WTC11 (cell line): ENCODE measurements at regions not wholly inside any gene's neighbourhood (a gene's known extent, or its start where the extent isn't known, plus 50 kb on each side); places are given as distances from the start of the nearest gene placed in this dataset.

ENCODE experiments used
- ATAC-seq: fragments of 200-7000 bp; cut with Tn5 transposase; 2 replicates; pipeline ENCODE4 v1.10.0; 2021; ENCODE audit warnings: mild to moderate bottlenecking, moderate library complexity
- CTCF ChIA-PET: fragments of 300-600 bp; sonication (Branson Sonifier 250); formaldehyde crosslinking; loops from one replicate; lab custom pipeline; 2021; ENCODE audit warnings: antibody characterized with exemption; lab: Charles Lee
- POLR2A ChIA-PET: fragments of 350-600 bp; sonication (Branson Sonifier 250); formaldehyde crosslinking; loops from one replicate; lab custom pipeline; 2021; ENCODE audit warnings: antibody characterized with exemption; lab: Charles Lee
- DNase-seq: peaks from one replicate; pipeline ENCODE4 v3.0.0; 2021; ENCODE audit warnings: low spot score
- H3K27ac Mint-ChIP-seq: 2 replicates; pipeline ENCODE4 v1.8.0; 2021; ENCODE audit warnings: mixed read lengths
- H3K27me3 Mint-ChIP-seq: 2 replicates; pipeline ENCODE4 v1.8.0; 2021; ENCODE audit warnings: low read depth, mild to moderate bottlenecking, moderate library complexity, mixed read lengths
- H3K36me3 Mint-ChIP-seq: 2 replicates; pipeline ENCODE4 v1.8.0; 2021; ENCODE audit warnings: mixed read lengths
- H3K4me1 Mint-ChIP-seq: 2 replicates; pipeline ENCODE4 v1.8.0; 2022; ENCODE audit warnings: mixed read lengths
- H3K4me3 Mint-ChIP-seq: 2 replicates; pipeline ENCODE4 v1.8.0; 2021; ENCODE audit warnings: mild to moderate bottlenecking, moderate library complexity, mixed read lengths
- H3K9me3 Mint-ChIP-seq: 2 replicates; pipeline ENCODE4 v1.8.0; 2021; ENCODE audit warnings: mixed read lengths
- ATF1 ChIP-seq: sonication (generic); formaldehyde crosslinking; IDR thresholded peaks from 2 replicates; pipeline ENCODE4 v1.8.1; 2023; ENCODE audit warnings: mild to moderate bottlenecking, moderate library complexity, missing genetic modification reagents
- ELF4 ChIP-seq: sonication (generic); formaldehyde crosslinking; IDR thresholded peaks from 2 replicates; pipeline ENCODE4 v1.8.1; 2022; ENCODE audit warnings: low read depth, mild to moderate bottlenecking, moderate library complexity, missing genetic modification reagents
- ETV6 ChIP-seq: sonication (generic); formaldehyde crosslinking; IDR thresholded peaks from 2 replicates; pipeline ENCODE4 v1.8.1; 2022; ENCODE audit warnings: mild to moderate bottlenecking, missing genetic modification reagents
- HMGA2 ChIP-seq: fragments of 250-450 bp; sonication (Bioruptor Pico); IDR thresholded peaks from 2 replicates; pipeline ENCODE4 v1.4.0; 2021; ENCODE audit warnings: mild to moderate bottlenecking, moderate library complexity
- NR2C2 ChIP-seq: sonication (generic); formaldehyde crosslinking; IDR thresholded peaks from 2 replicates; pipeline ENCODE4 v1.8.0; 2022; ENCODE audit warnings: mild to moderate bottlenecking, missing genetic modification reagents
- TF ChIP-seq, protein P1 (sequence below): sonication (generic); formaldehyde crosslinking; IDR thresholded peaks from 2 replicates; pipeline ENCODE4 v1.8.0; 2022; ENCODE audit warnings: mild to moderate bottlenecking, missing genetic modification reagents
- TF ChIP-seq, protein P2 (sequence below): fragments of 250-450 bp; sonication (Bioruptor Pico); IDR thresholded peaks from 2 replicates; pipeline ENCODE4 v2.1.2; 2022; ENCODE audit warnings: mild to moderate bottlenecking, moderate library complexity
- TF ChIP-seq, protein P3 (sequence below): sonication (generic); formaldehyde crosslinking; IDR thresholded peaks from 2 replicates; pipeline ENCODE4 v1.8.1; 2022; ENCODE audit warnings: mild to moderate bottlenecking, missing genetic modification reagents, moderate library complexity, borderline replicate concordance
- TF ChIP-seq, protein P4 (sequence below): sonication (generic); formaldehyde crosslinking; IDR thresholded peaks from 2 replicates; pipeline ENCODE4 v1.8.0; 2023; ENCODE audit warnings: missing genetic modification reagents, mild to moderate bottlenecking, borderline replicate concordance
- TF ChIP-seq, protein P5 (sequence below): sonication (generic); formaldehyde crosslinking; IDR thresholded peaks from 2 replicates; pipeline ENCODE4 v1.8.1; 2022; ENCODE audit warnings: mild to moderate bottlenecking, moderate library complexity, missing genetic modification reagents
- TF ChIP-seq, protein P6 (sequence below): sonication (generic); formaldehyde crosslinking; IDR thresholded peaks from 2 replicates; pipeline ENCODE4 v1.8.1; 2023; ENCODE audit warnings: mild to moderate bottlenecking, missing genetic modification reagents

DNA sequence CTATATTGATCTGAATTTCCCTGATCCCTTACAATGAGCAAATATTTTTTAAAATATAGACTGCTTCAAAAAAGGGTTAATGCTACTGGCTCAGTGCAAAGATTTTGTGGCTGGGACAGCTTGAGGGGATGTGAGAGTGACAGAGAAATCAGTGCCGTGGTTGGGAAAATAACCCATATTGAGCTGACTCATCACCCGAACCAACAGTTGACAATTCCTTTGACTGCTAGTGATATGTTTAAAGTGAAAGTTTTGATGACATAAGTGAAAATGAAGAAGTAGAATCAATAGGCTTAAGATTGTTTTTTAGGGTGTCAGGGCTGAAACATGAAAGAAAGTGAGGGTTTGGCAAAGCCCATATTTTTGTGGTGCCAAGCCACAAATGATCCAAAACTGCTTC is 257.1 kb upstream of the TENM4 start:
- TF ChIP-seq ELF4 (no peak), ATF1 (CRISPR knock-in tag) (no peak), HMGA2 (CRISPR knock-in tag) (no peak), NR2C2 (CRISPR knock-in tag) (no peak)
- TF ChIP-seq, protein P1, sequence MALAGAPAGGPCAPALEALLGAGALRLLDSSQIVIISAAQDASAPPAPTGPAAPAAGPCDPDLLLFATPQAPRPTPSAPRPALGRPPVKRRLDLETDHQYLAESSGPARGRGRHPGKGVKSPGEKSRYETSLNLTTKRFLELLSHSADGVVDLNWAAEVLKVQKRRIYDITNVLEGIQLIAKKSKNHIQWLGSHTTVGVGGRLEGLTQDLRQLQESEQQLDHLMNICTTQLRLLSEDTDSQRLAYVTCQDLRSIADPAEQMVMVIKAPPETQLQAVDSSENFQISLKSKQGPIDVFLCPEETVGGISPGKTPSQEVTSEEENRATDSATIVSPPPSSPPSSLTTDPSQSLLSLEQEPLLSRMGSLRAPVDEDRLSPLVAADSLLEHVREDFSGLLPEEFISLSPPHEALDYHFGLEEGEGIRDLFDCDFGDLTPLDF (CRISPR knock-in tag) = no peak
- TF ChIP-seq, protein P2, sequence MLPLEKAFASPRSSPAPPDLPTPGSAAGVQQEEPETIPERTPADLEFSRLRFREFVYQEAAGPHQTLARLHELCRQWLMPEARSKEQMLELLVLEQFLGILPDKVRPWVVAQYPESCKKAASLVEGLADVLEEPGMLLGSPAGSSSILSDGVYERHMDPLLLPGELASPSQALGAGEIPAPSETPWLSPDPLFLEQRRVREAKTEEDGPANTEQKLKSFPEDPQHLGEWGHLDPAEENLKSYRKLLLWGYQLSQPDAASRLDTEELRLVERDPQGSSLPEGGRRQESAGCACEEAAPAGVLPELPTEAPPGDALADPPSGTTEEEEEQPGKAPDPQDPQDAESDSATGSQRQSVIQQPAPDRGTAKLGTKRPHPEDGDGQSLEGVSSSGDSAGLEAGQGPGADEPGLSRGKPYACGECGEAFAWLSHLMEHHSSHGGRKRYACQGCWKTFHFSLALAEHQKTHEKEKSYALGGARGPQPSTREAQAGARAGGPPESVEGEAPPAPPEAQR (CRISPR knock-in tag) = no peak
- no peak overlapping the region for H3K27ac Mint-ChIP-seq
- CTCF ChIA-PET = interaction anchor here (1.6 kb wide), 1 partner anchor 10 kb away, joined by 6 read pairs; no protein-coding TSS in a partner anchor
- POLR2A ChIA-PET = no interaction called here
- peaks cover 22% of the 10 kb centered on the region for H3K36me3 Mint-ChIP-seq
- DNase-seq (no peak), ATAC-seq (no peak)
- H3K4me1 Mint-ChIP-seq = no peaks in the 10 kb centered on the region
- peaks cover 14% of the 10 kb centered on the region for H3K27me3 Mint-ChIP-seq
- H3K9me3 Mint-ChIP-seq = peaks cover 26% of the 10 kb centered on the region
- H3K4me3 Mint-ChIP-seq = no peak overlapping the region

DNA sequence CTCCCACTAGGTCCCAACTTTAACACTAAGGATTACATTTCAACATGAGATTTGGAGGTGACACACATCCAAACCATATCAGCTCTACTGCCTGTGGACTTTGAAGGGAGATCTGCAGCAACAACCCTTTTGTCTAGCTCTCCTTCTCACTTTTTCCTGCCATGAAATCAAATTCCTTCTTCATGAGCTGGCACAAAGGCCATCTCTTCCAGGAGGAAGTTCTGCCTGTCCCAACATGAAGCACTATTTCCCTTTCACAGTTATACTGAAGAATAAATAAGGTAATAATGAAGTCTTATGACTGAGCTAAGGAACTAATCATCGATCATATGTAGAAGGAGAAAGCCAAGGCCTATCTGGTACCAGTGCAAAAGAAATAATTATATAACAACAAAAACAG is 253.5 kb upstream of the TENM4 start:
- CTCF ChIA-PET = interaction anchor here (1.8 kb wide), 1 partner anchor 14 kb away, joined by 4 read pairs; no protein-coding TSS in a partner anchor
- no peak overlapping the region for H3K4me3 Mint-ChIP-seq
- TF ChIP-seq, protein P3, sequence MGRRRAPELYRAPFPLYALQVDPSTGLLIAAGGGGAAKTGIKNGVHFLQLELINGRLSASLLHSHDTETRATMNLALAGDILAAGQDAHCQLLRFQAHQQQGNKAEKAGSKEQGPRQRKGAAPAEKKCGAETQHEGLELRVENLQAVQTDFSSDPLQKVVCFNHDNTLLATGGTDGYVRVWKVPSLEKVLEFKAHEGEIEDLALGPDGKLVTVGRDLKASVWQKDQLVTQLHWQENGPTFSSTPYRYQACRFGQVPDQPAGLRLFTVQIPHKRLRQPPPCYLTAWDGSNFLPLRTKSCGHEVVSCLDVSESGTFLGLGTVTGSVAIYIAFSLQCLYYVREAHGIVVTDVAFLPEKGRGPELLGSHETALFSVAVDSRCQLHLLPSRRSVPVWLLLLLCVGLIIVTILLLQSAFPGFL (CRISPR knock-in tag) = no peak
- TF ChIP-seq, protein P4, sequence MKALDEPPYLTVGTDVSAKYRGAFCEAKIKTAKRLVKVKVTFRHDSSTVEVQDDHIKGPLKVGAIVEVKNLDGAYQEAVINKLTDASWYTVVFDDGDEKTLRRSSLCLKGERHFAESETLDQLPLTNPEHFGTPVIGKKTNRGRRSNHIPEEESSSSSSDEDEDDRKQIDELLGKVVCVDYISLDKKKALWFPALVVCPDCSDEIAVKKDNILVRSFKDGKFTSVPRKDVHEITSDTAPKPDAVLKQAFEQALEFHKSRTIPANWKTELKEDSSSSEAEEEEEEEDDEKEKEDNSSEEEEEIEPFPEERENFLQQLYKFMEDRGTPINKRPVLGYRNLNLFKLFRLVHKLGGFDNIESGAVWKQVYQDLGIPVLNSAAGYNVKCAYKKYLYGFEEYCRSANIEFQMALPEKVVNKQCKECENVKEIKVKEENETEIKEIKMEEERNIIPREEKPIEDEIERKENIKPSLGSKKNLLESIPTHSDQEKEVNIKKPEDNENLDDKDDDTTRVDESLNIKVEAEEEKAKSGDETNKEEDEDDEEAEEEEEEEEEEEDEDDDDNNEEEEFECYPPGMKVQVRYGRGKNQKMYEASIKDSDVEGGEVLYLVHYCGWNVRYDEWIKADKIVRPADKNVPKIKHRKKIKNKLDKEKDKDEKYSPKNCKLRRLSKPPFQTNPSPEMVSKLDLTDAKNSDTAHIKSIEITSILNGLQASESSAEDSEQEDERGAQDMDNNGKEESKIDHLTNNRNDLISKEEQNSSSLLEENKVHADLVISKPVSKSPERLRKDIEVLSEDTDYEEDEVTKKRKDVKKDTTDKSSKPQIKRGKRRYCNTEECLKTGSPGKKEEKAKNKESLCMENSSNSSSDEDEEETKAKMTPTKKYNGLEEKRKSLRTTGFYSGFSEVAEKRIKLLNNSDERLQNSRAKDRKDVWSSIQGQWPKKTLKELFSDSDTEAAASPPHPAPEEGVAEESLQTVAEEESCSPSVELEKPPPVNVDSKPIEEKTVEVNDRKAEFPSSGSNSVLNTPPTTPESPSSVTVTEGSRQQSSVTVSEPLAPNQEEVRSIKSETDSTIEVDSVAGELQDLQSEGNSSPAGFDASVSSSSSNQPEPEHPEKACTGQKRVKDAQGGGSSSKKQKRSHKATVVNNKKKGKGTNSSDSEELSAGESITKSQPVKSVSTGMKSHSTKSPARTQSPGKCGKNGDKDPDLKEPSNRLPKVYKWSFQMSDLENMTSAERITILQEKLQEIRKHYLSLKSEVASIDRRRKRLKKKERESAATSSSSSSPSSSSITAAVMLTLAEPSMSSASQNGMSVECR (CRISPR knock-in tag) = no peak
- TF ChIP-seq ELF4 (no peak), ETV6 (no peak)
- TF ChIP-seq, protein P5, sequence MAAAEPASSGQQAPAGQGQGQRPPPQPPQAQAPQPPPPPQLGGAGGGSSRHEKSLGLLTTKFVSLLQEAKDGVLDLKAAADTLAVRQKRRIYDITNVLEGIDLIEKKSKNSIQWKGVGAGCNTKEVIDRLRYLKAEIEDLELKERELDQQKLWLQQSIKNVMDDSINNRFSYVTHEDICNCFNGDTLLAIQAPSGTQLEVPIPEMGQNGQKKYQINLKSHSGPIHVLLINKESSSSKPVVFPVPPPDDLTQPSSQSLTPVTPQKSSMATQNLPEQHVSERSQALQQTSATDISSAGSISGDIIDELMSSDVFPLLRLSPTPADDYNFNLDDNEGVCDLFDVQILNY (CRISPR knock-in tag) = no peak
- TF ChIP-seq, protein P6, sequence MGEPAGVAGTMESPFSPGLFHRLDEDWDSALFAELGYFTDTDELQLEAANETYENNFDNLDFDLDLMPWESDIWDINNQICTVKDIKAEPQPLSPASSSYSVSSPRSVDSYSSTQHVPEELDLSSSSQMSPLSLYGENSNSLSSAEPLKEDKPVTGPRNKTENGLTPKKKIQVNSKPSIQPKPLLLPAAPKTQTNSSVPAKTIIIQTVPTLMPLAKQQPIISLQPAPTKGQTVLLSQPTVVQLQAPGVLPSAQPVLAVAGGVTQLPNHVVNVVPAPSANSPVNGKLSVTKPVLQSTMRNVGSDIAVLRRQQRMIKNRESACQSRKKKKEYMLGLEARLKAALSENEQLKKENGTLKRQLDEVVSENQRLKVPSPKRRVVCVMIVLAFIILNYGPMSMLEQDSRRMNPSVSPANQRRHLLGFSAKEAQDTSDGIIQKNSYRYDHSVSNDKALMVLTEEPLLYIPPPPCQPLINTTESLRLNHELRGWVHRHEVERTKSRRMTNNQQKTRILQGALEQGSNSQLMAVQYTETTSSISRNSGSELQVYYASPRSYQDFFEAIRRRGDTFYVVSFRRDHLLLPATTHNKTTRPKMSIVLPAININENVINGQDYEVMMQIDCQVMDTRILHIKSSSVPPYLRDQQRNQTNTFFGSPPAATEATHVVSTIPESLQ (CRISPR knock-in tag) = no peak
- ATAC-seq (no peak), DNase-seq (no peak)
- POLR2A ChIA-PET = interaction anchor here (1.1 kb wide), 1 partner anchor 254 kb away, joined by 3 read pairs; the partner anchor contains the start of gene TENM4
- H3K27me3 Mint-ChIP-seq = no peaks in the 10 kb centered on the region; the same call in none of the 2 replicates
- no peaks in the 10 kb centered on the region for H3K36me3 Mint-ChIP-seq
- no peaks in the 10 kb centered on the region for H3K9me3 Mint-ChIP-seq
- H3K27ac Mint-ChIP-seq = no peak overlapping the region
- no peaks in the 10 kb centered on the region for H3K4me1 Mint-ChIP-seq
